ENCODE measurements at regions not wholly inside any gene's neighbourhood (a gene's known extent, or its start where the extent isn't known, plus 50 kb on each side); places are given as distances from the start of the nearest gene placed in this dataset.
"Not testable (repeated sequence)": the region's sequence is repeated elsewhere in the genome, so short reads cannot be mapped to it uniquely, and the experiment has no call there.

- DNase-seq: peak; percentile 74
Measured at GRCh38 chr6:74609871-74610270, 596.0 kb downstream of the COL12A1 start.

- DNase-seq: peak; percentile 42
Measured at GRCh38 chr6:74607934-74608333, 597.9 kb downstream of the COL12A1 start.

- no peak for DNase-seq
Measured at GRCh38 chr6:74607468-74607867, 598.4 kb downstream of the COL12A1 start.

- peak; percentile 98 for DNase-seq
Measured at GRCh38 chr6:74606582-74607071, 599.2 kb downstream of the COL12A1 start.

- no peak for DNase-seq
Measured at GRCh38 chr6:74605922-74606581, 599.8 kb downstream of the COL12A1 start.

- DNase-seq: no peak
Measured at GRCh38 chr6:74604279-74604678, 601.6 kb downstream of the COL12A1 start.

GRCh38 chr6:74603322-74604076 is 602.4 kb downstream of the COL12A1 start:
- DNase-seq: peak; percentile 77

GRCh38 chr6:74602206-74602605 is 603.6 kb downstream of the COL12A1 start:
- DNase-seq: no peak

- DNase-seq: peak; percentile 48
Measured at GRCh38 chr6:74598462-74599393, 607.1 kb downstream of the COL12A1 start.

GRCh38 chr6:74597840-74598239 is 608.0 kb downstream of the COL12A1 start:
- DNase-seq: no peak

- peak; percentile 67 for DNase-seq
Measured at GRCh38 chr6:74597266-74597665, 608.6 kb downstream of the COL12A1 start.

- peak; percentile 46 for DNase-seq
Measured at GRCh38 chr6:74596588-74596987, 609.3 kb downstream of the COL12A1 start.

- not testable (repeated sequence) for DNase-seq
Measured at GRCh38 chr6:74594350-74594749, 611.5 kb downstream of the COL12A1 start.

GRCh38 chr6:74588094-74588832 is 617.6 kb downstream of the COL12A1 start:
- no peak for DNase-seq

GRCh38 chr6:74587386-74587785 is 618.5 kb downstream of the COL12A1 start:
- no peak for DNase-seq

GRCh38 chr6:74585753-74586152 is 620.1 kb downstream of the COL12A1 start:
- peak; percentile 68 for DNase-seq

- DNase-seq: no peak
Measured at GRCh38 chr6:74581681-74582080, 624.2 kb downstream of the COL12A1 start.

GRCh38 chr6:74579794-74580193 is 626.1 kb downstream of the COL12A1 start:
- no peak for DNase-seq

- no peak for DNase-seq
Measured at GRCh38 chr6:74579047-74579446, 626.8 kb downstream of the COL12A1 start.

- DNase-seq: peak; percentile 93
Measured at GRCh38 chr6:74578339-74578738, 627.5 kb downstream of the COL12A1 start.

- DNase-seq: no peak
Measured at GRCh38 chr6:74577619-74578018, 628.2 kb downstream of the COL12A1 start.

- peak; percentile 48 for DNase-seq
Measured at GRCh38 chr6:74574794-74575193, 631.1 kb downstream of the COL12A1 start.
